HepG2 (cell line): ENCODE measurements at regions not wholly inside any gene's neighbourhood (a gene's known extent, or its start where the extent isn't known, plus 50 kb on each side); places are given as distances from the start of the nearest gene placed in this dataset.

ENCODE experiments used
- ATAC-seq: fragments of 200-7000 bp; cut with Tn5 transposase; 3 replicates; pipeline ENCODE4 v1.9.1; 2020; ENCODE audit warnings: mild to moderate bottlenecking, moderate library complexity
- BruUV-seq: library from RNA; stranded (reverse); fragments of 400-500 nt; replicated peaks from 2 replicates; lab custom pipeline; 2021; lab: Mats Ljungman, UMichigan
- CTCF ChIA-PET: fragments of 300-600 bp; formaldehyde crosslinking; extraction: SDS; loops from one replicate; lab custom pipeline; 2021; ENCODE audit warnings: low total read pairs, inconsistent platforms, low intra/inter-chr PET ratio; lab: Yijun Ruan, JAX
- POLR2A ChIA-PET: fragments of 350-600 bp; sonication (Branson Sonifier 250); formaldehyde crosslinking; loops from one replicate; lab custom pipeline; 2020; ENCODE audit warnings: antibody characterized with exemption, inconsistent platforms; lab: Yijun Ruan, JAX
- DNase-seq: peaks from one replicate; pipeline ENCODE4 v3.0.0-alpha.2; 2015; ENCODE audit warnings: low spot score
- FAIRE-seq: peaks from 3 replicates; lab custom pipeline; 2011; peaks lifted over from hg19 to GRCh38; lab: Jason Lieb, UNC
- H2AFZ ChIP-seq: one replicate; pipeline ENCODE4 v1.6.1; 2011; ENCODE audit warnings: low read length, inconsistent platforms
- H3K27ac ChIP-seq: fragments of 300-600 bp; 3 replicates; pipeline ENCODE4 v1.8.0; 2011; ENCODE audit warnings: mixed run types, mild to moderate bottlenecking, mixed read lengths, low read length, inconsistent platforms; ENCODE audit not compliant: insufficient read depth; ENCODE audit errors: extremely low read length
- H3K27me3 ChIP-seq, 2 experiments: fragments of 200-600 bp in 1 of 2; 2 replicates in 1 of 2; 3 replicates in 1 of 2; pipeline versions ENCODE4 v1.6.0 to v1.8.0; 2011; ENCODE audit warnings: low read length in 2 of 2, mild to moderate bottlenecking in 2 of 2, moderate library complexity in 2 of 2, inconsistent platforms in 1 of 2; ENCODE audit not compliant: insufficient read depth in 2 of 2, control insufficient read depth in 1 of 2
- H3K36me3 ChIP-seq, 2 experiments: fragments of 200-600 bp in 1 of 2; replicated peaks in 1 of 2; 2 replicates in 1 of 2; 3 replicates in 1 of 2; pipeline versions ENCODE4 v1.5.1 to v1.8.0; 2011; ENCODE audit warnings: low read length in 2 of 2, inconsistent platforms in 1 of 2; ENCODE audit not compliant: insufficient read depth in 2 of 2, control insufficient read depth in 1 of 2
- H3K4me1 ChIP-seq: 2 replicates; pipeline ENCODE4 v1.5.1; 2012; ENCODE audit warnings: low read length, inconsistent platforms; ENCODE audit not compliant: insufficient read depth
- H3K4me2 ChIP-seq: 2 replicates; pipeline ENCODE4 v1.6.0; 2011; ENCODE audit warnings: low read depth, low read length, inconsistent platforms
- H3K4me3 ChIP-seq, 3 experiments: fragments of 200-600 bp in 1 of 3; sonication (generic), shearing (Covaris generic) in 1 of 3; replicated peaks in 1 of 3; 2 replicates each; pipeline ENCODE4 v1.5.1; 2011 to 2016; ENCODE audit warnings: low read length in 3 of 3, inconsistent platforms in 2 of 3, low read depth in 2 of 3, mild to moderate bottlenecking in 2 of 3, control low read depth in 1 of 3, mixed read lengths in 1 of 3; ENCODE audit not compliant: insufficient read depth in 1 of 3
- H3K79me2 ChIP-seq: one replicate; pipeline ENCODE4 v1.6.1; 2011; ENCODE audit warnings: low read length, inconsistent platforms; ENCODE audit not compliant: insufficient read depth
- H3K9ac ChIP-seq: 2 replicates; pipeline ENCODE4 v1.6.0; 2011; ENCODE audit warnings: mild to moderate bottlenecking, low read depth, low read length, inconsistent platforms; ENCODE audit not compliant: insufficient read depth
- H3K9me3 ChIP-seq: 2 replicates; pipeline ENCODE4 v1.5.1; 2012; ENCODE audit warnings: mild to moderate bottlenecking, low read length
- H4K20me1 ChIP-seq: 2 replicates; pipeline ENCODE4 v1.6.0; 2011; ENCODE audit warnings: inconsistent platforms, mild to moderate bottlenecking, low read length, moderate library complexity; ENCODE audit not compliant: insufficient read depth
- ELF1 ChIP-seq: sonication (generic); formaldehyde crosslinking; IDR thresholded peaks from 2 replicates; pipeline ENCODE4 v1.4.0; 2020; ENCODE audit warnings: missing genetic modification reagents
- KDM5A ChIP-seq: fragments of 200-600 bp; sonication (generic); IDR thresholded peaks from 2 replicates; pipeline ENCODE4 v1.7.0; 2018; ENCODE audit warnings: antibody characterized with exemption, mild to moderate bottlenecking, low read length, borderline replicate concordance
- MAX ChIP-seq: IDR thresholded peaks from 2 replicates; pipeline ENCODE4 v1.6.1; 2012; ENCODE audit warnings: inconsistent platforms
- MIER3 ChIP-seq: IDR thresholded peaks from 2 replicates; pipeline ENCODE4 v1.6.1; 2016; ENCODE audit warnings: missing compliant biosample characterization, borderline replicate concordance
- SNAPC5 ChIP-seq: sonication (generic); formaldehyde crosslinking; IDR thresholded peaks from 2 replicates; pipeline ENCODE4 v1.8.1; 2023; ENCODE audit warnings: mild to moderate bottlenecking, missing genetic modification reagents, borderline replicate concordance
- THAP11 ChIP-seq: IDR thresholded peaks from 2 replicates; pipeline ENCODE4 v1.6.1; 2016; ENCODE audit warnings: missing biosample characterization, missing genetic modification reagents
- USF2 ChIP-seq, 2 experiments: sonication (generic) in 1 of 2; formaldehyde crosslinking in 1 of 2; IDR thresholded peaks; 2 replicates each; pipeline versions ENCODE4 v1.5.1 to v1.6.1; 2011 to 2020; ENCODE audit warnings: borderline replicate concordance in 1 of 2, low read depth in 1 of 2, low read length in 1 of 2, mild to moderate bottlenecking in 1 of 2, missing genetic modification reagents in 1 of 2, moderate library complexity in 1 of 2
- ZBTB21 ChIP-seq: sonication (generic); formaldehyde crosslinking; IDR thresholded peaks from 2 replicates; pipeline ENCODE4 v1.4.0; 2020; ENCODE audit warnings: missing genetic modification reagents
- ZBTB7B ChIP-seq: sonication (generic); formaldehyde crosslinking; IDR thresholded peaks from 2 replicates; pipeline ENCODE4 v1.4.0; 2020; ENCODE audit warnings: missing genetic modification reagents
- ZBTB8A ChIP-seq: sonication (generic); formaldehyde crosslinking; IDR thresholded peaks from 2 replicates; pipeline ENCODE4 v1.4.0; 2020; ENCODE audit warnings: mild to moderate bottlenecking, low read depth, missing genetic modification reagents, borderline replicate concordance
- ZMYM2 ChIP-seq: sonication (generic); formaldehyde crosslinking; IDR thresholded peaks from 2 replicates; pipeline ENCODE4 v1.8.0; 2022; ENCODE audit warnings: mild to moderate bottlenecking, missing genetic modification reagents
- ZNF180 ChIP-seq: sonication (generic); formaldehyde crosslinking; IDR thresholded peaks from 2 replicates; pipeline ENCODE4 v1.4.0; 2020; ENCODE audit warnings: low read depth, missing genetic modification reagents, borderline replicate concordance
- ZNF296 ChIP-seq: sonication (generic); formaldehyde crosslinking; conservative IDR thresholded peaks from 2 replicates; pipeline ENCODE4 v1.5.0; 2020; ENCODE audit warnings: mild to moderate bottlenecking, missing genetic modification reagents
- ZNF549 ChIP-seq: sonication (generic); formaldehyde crosslinking; IDR thresholded peaks from 2 replicates; pipeline ENCODE4 v1.5.0; 2020; ENCODE audit warnings: missing genetic modification reagents
- ZNF644 ChIP-seq: IDR thresholded peaks from 2 replicates; pipeline ENCODE4 v1.6.1; 2016; ENCODE audit warnings: low read depth
- ZNF646 ChIP-seq: sonication (generic); formaldehyde crosslinking; IDR thresholded peaks from 2 replicates; pipeline ENCODE4 v1.9.0; 2021; ENCODE audit warnings: mild to moderate bottlenecking, missing genetic modification reagents
- WGBS: methylation state at CpG from one replicate; pipeline ENCODE4 v1.1.6; 2017; ENCODE audit warnings: low lambda C conversion rate; 5-methylcytosine and 5-hydroxymethylcytosine counted together
- in situ Hi-C: cut with HindIII; loops from 2 replicates; pipeline ENCODE4 v1.10.0; 2017; ENCODE audit warnings: low pct_unique_long_range_greater_than_20kb; ENCODE audit not compliant: extremely low pct_ligation_motif_present
- intact Hi-C: fragments of 100-400 bp; cut with micrococcal nuclease; formaldehyde crosslinking; loops from one replicate; pipeline ENCODE4 v1.10.0; 2022; ENCODE audit not compliant: unreplicated experiment

- no peak for TF ChIP-seq MIER3
- no peak for TF ChIP-seq ZNF646 (CRISPR knock-in tag)
- no peak for TF ChIP-seq ZNF296 (CRISPR knock-in tag)
- no peak for TF ChIP-seq ZBTB7B (CRISPR knock-in tag)
Measured at GRCh38 chr15:93940226-93940625, 291.1 kb upstream of the MCTP2 start (continued).

GRCh38 chr15:93932164-93932776, 299.1 kb upstream of the MCTP2 start:
- in situ Hi-C loops = no loop called here
- DNase-seq (no peak), FAIRE-seq (no peak), ATAC-seq (no peak)
- POLR2A ChIA-PET = no interaction called here
- Histone ChIP-seq H3K27me3 (no peaks in the 10 kb centered on the region), H2AFZ (no peak overlapping the region), H3K36me3 (no peaks in the 10 kb centered on the region), H3K79me2 (no peaks in the 10 kb centered on the region), H3K9me3 (no peaks in the 10 kb centered on the region), H3K4me2 (no peak overlapping the region), H3K4me3 (no peak overlapping the region), H3K27ac (no peak overlapping the region), H3K4me1 (no peaks in the 10 kb centered on the region), H4K20me1 (no peaks in the 10 kb centered on the region), H3K9ac (no peak overlapping the region)
- no TSS peak for BruUV-seq
- CTCF ChIA-PET = no interaction called here
- intact Hi-C loops = no loop called here
- 11% methylated on average over 5 of the region's 5 CpGs for WGBS
- TF ChIP-seq ELF1 (no peak), ZMYM2 (no peak), MAX (no peak), ZNF180 (CRISPR knock-in tag) (no peak), ZBTB21 (no peak), USF2 (IDR thresholded peaks at IDR 0.05; ENCODE audit: low read depth, low read length) (no peak), USF2 (CRISPR knock-in tag; IDR thresholded peaks at IDR 0.05; ENCODE audit: borderline replicate concordance) (no peak), KDM5A (no peak), THAP11 (CRISPR knock-in tag) (no peak), SNAPC5 (CRISPR knock-in tag) (no peak), ZNF549 (CRISPR knock-in tag) (no peak), ZNF644 (CRISPR knock-in tag) (no peak), ZBTB8A (CRISPR knock-in tag) (no peak)
